ENCODE measurements at regions not wholly inside any gene's neighbourhood (a gene's known extent, or its start where the extent isn't known, plus 50 kb on each side); places are given as distances from the start of the nearest gene placed in this dataset.

GRCh38 chr2:60355849-60356261 lies 197.6 kb downstream of the BCL11A start:
- no peak for TF ChIP-seq POLR2AphosphoS5 (IDR thresholded peaks at IDR 0.05)
- no peak for TF ChIP-seq POLR2A (IDR thresholded peaks at IDR 0.05)
- no peak for TF ChIP-seq CTCF (IDR thresholded peaks at IDR 0.05)

All from transverse colon (tissue), 4 donors.